ENCODE measurements at regions not wholly inside any gene's neighbourhood (a gene's known extent, or its start where the extent isn't known, plus 50 kb on each side); places are given as distances from the start of the nearest gene placed in this dataset.

DNA sequence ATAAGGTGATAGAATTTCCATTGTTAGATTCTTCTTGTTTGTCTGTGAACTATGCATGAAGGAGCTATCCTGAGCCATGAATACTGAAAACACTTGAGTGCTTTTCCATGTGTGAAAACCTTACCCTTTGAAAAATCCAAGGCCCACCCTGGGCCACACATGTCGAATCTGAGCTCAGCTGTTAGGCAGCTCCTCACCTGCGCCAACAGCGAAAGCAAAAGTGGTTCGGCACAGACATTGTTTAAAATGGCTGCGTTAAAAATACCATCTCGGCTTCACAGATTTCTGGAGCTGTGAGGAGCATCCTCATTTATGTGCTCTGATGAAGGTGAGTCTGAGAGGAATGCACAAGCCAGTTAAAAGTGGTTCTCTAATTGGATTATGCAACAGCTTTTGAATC is 137.7 kb downstream of the NEUROD6 start:
- no peak for TF ChIP-seq CTCF (IDR thresholded peaks at IDR 0.05; ENCODE audit: low read depth, low read length)
- H3K4me3 ChIP-seq (ENCODE audit: low read depth, low read length), result no peak overlapping the region
- in situ Hi-C loops (cut with HindIII; ENCODE audit: low sequenced_read_pairs), result no loop called here
- no peak for DNase-seq (ENCODE audit: low read depth, low spot score)

- peak; percentile 83 for TF ChIP-seq CTCF (IDR thresholded peaks at IDR 0.05; ENCODE audit: low read depth, low read length)
- DNase-seq (ENCODE audit: low read depth, low spot score), result peak; percentile 24
- H3K4me3 ChIP-seq (ENCODE audit: low read depth, low read length), result no peak overlapping the region
- in situ Hi-C loops (cut with HindIII; ENCODE audit: low sequenced_read_pairs), result no loop called here
Measured at GRCh38 chr7:31192986-31193385, 140.9 kb downstream of the ADCYAP1R1 start.

DNA sequence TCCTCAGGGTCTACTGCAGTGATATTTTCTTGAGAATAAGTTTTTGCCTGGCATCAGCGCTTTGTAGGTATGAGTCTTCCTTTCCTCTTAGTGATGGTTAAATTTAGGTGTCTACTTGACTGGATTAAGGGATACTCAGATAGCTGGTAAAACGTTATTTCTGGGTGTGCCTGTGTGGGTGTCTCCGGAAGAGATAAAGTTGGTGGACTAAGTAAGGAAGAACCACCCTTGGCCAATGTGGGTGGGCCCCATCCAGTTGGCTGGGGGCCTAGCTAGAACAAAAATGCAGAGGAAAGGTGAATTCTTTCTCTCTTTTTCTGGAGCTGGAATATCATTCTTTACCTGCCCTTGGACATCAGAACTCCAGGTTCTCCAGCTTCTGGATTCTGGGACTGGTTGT is 138.8 kb downstream of the ADCYAP1R1 start:
- in situ Hi-C loops (cut with HindIII; ENCODE audit: low sequenced_read_pairs), result no loop called here
- no peak for TF ChIP-seq CTCF (IDR thresholded peaks at IDR 0.05; ENCODE audit: low read depth, low read length)
- no peak for DNase-seq (ENCODE audit: low read depth, low spot score)
- H3K4me3 ChIP-seq (ENCODE audit: low read depth, low read length), result no peak overlapping the region

DNA sequence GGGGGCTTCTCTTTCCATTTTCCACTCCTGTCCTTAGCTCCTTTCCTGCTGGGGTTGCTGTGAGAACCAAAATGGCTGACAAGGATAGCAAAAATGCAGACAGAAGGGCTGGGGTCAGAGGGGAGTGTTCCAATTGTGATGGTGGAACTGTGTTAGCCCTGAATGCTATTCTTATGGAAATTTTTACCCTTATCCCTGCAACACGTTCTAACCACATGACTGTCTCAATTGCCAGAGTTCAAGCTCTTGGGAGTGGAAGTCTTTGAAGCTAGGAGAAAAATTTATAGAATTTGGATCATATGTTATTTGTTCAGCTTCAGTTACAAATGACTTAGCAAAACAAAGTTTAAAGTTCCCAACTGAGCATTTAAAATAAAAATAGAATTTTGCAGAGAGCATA is 134.1 kb downstream of the ADCYAP1R1 start:
- H3K4me3 ChIP-seq (ENCODE audit: low read depth, low read length), result no peak overlapping the region
- no peak for TF ChIP-seq CTCF (IDR thresholded peaks at IDR 0.05; ENCODE audit: low read depth, low read length)
- DNase-seq (ENCODE audit: low read depth, low spot score), result no peak
- in situ Hi-C loops (cut with HindIII; ENCODE audit: low sequenced_read_pairs), result no loop called here

DNA sequence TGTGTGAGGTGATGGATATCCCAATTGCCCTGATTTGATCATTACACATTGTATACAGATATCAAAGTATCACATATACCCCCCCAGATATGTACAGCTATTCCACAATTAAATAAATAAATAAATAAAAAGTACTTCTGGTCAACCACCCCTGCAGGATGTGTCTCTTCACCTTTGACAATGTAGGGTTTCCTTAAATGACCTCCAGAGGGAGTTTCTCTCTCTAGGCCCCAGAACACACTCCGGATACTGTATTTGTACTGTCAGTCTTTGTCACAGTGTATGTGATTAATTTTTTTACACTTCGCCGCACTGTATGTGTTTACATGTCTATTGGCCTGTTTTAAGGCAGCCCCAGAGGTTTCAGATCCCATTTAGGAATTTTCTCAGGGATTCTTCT is 123.6 kb downstream of the ADCYAP1R1 start:
- no peak for DNase-seq (ENCODE audit: low read depth, low spot score)
- no peak overlapping the region for H3K4me3 ChIP-seq (ENCODE audit: low read depth, low read length)
- in situ Hi-C loops (cut with HindIII; ENCODE audit: low sequenced_read_pairs), result no loop called here
- no peak for TF ChIP-seq CTCF (IDR thresholded peaks at IDR 0.05; ENCODE audit: low read depth, low read length)

DNA sequence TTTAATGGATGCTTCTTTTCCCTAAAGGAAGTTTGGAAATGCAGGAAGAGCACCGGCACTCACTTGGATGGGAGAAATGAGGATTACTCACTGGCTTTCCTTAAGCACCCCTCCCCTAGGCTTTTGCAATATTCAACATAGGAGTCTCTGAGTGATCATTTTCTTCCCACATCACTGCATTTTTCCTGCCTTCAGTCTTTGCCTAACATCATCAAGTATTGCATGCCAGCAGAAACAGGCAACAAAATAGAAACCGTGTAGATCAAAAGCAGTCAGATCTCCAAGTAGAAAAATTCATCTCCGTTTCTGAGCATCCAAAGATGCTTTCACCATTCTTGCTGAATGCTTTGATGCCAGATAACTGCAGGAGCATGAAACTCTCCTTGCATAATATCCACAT is 119.9 kb downstream of the ADCYAP1R1 start:
- H3K4me3 ChIP-seq (ENCODE audit: low read depth, low read length), result no peak overlapping the region
- DNase-seq (ENCODE audit: low read depth, low spot score), result no peak
- TF ChIP-seq CTCF (IDR thresholded peaks at IDR 0.05; ENCODE audit: low read depth, low read length), result no peak
- in situ Hi-C loops (cut with HindIII; ENCODE audit: low sequenced_read_pairs), result no loop called here

- in situ Hi-C loops (cut with HindIII; ENCODE audit: low sequenced_read_pairs), result no loop called here
- no peak for DNase-seq (ENCODE audit: low read depth, low spot score)
- TF ChIP-seq CTCF (IDR thresholded peaks at IDR 0.05; ENCODE audit: low read depth, low read length), result no peak
- H3K4me3 ChIP-seq (ENCODE audit: low read depth, low read length), result no peak overlapping the region
Measured at GRCh38 chr7:31171216-31171785, 119.2 kb downstream of the ADCYAP1R1 start.
